Germinal center (tissue), 1 donor: ENCODE measurements at regions not wholly inside any gene's neighbourhood (a gene's known extent, or its start where the extent isn't known, plus 50 kb on each side); places are given as distances from the start of the nearest gene placed in this dataset.
"Not testable (repeated sequence)": the region's sequence is repeated elsewhere in the genome, so short reads cannot be mapped to it uniquely, and the experiment has no call there.

Experiments used
- DNase-seq: peaks from one replicate; pipeline ENCODE4 v3.0.0; 2012; ENCODE audit warnings: mixed read lengths, low spot score

DNA sequence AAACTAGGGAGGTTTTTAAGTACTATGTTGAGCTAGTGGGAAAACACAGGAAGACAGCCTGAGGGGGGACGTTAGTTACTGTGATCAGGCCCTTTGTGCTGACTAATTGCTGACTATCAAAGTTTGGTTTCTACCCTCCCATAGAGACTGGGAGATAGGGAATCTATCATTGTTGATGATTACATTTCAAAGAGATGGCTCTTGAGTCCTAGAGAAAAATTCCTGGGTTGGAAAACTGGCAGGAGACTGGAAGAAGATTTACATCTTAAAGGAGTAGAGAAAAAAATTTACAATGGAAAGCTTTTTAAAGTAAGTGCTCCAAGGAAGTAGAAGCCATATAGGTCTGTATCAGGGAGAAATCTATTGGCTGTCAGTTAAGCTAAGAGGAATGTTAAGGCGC lies 522.0 kb upstream of the KLHL1 start:
- no peak for DNase-seq

DNA sequence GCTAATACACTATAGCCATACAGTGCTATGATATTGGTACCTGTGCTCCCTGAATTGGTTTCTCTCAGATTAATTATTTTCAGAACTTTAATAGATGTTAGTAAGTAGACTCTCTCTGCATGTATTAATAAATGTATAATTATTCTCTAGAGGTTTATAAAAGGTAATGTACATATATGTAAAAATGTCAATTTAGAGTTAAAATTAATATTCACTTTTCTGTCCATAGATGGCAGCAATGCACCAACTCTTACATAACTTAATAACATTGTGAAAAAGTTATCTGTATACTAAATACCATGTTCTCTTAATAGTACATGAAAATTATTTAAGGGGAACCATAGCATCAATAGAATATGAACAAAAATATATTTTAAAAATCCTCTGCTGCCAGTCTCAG lies 515.0 kb upstream of the KLHL1 start:
- DNase-seq = no peak

DNA sequence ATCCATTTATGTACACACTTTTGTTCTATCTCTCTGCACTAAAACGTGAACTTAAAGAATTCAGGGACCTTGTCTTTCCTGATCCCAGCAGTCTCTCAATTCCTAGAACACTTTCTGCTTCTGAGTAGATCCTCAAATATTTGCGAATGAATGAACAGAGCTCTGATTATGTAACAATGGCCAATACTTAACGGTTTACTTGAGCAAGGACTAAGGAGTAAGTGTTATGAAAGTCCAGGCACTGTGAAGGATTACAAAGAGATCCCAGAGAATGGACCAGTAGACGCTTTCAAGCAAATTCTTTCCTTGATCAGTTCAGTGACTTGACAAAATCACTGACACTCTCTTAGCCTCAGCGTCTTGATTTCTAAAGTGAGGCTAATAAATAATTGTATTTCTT lies 514.5 kb upstream of the KLHL1 start:
- no peak for DNase-seq

DNA sequence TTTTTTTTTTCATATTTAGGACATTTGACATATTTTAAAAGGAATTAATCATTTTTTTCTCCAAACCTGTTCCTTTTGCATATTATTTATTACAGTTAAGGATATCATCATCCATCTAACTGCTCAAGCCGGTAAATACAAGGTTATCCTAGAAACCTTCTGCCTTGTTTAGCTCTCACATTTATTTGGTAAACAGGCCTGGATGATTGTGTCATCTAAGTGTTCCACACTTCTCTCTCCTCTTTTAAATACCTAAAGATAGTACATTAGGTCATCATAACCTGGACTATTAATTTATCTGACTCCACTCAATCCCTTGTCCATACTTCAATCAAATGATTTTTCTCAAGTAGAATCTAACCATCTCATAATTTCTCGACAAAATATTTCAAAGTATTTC lies 511.7 kb upstream of the KLHL1 start:
- DNase-seq = no peak

DNA sequence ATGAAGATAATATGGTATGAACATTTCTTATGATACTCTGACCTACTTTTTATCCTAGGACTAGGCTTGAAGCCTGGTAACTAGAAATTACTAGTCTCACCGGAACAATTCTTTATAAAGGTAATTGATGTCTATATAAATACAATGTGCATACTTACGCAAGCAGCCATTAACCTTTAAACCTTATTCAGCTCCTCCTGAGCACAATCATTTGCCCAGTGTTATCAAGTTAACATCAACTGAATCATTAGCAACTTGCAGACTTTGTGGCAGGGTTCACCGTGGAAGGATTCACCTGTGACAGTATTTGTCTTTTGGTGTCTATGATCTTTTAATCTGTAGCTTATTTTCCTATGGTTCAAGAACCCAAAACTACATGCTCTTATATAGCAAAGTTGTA lies 508.6 kb upstream of the KLHL1 start:
- DNase-seq = no peak

DNA sequence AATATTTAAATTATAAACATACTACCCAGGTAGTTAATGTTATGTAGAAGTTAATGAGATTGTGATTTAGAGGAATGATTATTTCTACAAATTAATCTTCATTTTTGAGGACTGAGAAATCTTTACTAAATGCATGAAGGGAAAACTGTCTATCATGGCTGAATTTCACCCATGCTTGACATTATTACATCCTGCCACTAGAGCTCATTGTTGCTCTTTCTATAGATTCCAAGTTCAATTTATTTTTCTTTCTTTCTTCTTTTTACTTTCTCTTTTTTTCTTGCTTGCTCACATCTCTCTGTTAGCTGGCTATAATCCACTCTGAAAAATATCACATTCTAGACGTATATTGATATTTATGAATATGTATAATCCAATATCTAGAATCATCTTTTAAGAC lies 505.0 kb upstream of the KLHL1 start:
- no peak for DNase-seq

GRCh38 chr13:70612881-70613280 lies 504.6 kb upstream of the KLHL1 start:
- DNase-seq = no peak

DNA sequence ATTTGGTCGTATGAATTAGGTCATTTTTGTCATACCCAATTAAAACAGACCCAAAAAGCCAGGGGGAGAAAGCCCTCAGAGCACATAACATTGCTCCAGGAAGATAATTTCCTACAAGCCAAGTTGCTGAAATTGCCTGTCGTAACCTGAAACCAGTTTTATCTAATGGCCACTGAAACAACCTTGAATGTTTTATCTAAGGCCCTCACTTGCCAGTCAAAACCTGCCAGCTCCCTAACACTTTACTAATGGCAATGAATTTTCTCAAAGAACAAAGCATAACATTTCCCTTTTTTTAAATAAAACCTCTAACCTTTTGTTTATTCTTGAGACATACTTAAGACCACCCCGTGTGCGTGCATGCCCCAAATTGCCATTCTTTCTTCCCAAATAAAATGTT lies 496.2 kb upstream of the KLHL1 start:
- no peak for DNase-seq

DNA sequence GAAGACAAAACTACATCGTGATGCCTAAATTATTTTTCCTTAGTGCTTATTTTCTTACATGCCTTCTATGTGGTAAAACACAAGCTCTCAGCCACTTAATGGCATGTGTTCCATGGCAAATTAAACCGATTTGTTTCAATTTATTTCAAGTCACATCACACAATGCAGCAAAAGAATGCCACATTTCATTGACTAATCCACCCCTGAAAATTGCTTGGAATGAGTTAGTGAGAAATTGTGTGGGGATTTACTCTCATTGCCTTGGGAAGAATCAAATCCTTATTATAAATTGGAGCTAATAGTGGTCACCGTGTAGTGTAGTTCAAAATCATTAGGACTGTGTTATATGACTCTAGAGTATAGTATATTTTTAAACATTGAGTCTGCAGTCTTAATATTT lies 485.5 kb upstream of the KLHL1 start:
- no peak for DNase-seq

DNA sequence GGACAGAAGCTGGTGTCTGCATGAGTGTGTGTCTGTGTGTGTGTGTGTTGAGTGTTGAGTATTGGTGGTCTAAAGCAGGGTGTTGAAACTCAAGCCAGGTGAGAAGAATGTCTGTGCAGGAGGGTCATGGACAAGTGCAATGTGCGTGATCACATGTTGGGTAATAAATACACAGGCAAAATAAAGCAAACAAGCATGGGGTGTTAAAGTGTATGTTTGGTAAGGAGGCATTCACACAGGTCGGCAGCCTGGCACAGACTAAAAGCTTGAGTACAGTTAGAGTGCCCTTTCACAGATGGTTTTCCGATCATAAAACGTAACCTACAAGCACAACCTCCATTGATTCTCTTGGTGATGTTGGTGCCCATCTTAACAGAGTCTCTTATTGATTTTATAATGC lies 476.9 kb upstream of the KLHL1 start:
- DNase-seq = no peak

DNA sequence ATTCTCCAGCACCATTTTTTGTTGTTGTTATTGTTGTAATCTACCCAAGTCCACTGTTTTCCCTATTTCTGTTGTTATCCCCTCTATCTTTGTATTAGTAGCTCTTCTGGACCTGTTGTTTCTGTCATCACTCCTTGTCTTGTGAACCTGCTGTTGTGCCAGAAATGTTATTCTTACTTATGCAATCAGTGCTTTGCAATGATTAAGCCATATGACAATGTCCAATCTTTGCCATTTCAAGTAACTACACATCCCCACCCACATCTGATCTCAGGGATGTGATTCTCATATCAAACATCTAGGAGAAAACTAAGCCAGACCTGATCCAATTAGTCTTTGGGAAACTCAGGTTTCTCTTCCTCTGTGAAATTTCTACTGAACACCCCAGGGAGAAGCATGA lies 472.6 kb upstream of the KLHL1 start:
- DNase-seq = no peak

DNA sequence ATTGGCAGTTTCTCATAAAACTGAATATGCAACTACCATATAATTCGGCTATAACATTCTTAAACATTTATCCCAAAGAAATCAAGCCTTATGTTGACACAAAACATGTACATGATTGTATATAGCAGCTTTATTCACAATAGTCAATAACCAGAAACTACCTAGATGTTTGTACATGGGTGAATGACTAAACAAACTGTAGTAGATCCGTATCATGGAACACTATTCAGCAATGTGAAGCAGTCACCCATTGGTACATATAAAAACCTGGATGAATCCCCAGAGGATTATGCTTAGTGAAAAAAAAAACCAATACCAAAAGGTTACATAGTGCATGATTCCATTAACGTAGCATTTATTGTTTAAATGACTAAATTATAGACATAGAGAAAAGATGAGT lies 471.7 kb upstream of the KLHL1 start:
- no peak for DNase-seq

- DNase-seq = no peak
Observed at GRCh38 chr13:70571221-70571620, 463.0 kb upstream of the KLHL1 start.

DNA sequence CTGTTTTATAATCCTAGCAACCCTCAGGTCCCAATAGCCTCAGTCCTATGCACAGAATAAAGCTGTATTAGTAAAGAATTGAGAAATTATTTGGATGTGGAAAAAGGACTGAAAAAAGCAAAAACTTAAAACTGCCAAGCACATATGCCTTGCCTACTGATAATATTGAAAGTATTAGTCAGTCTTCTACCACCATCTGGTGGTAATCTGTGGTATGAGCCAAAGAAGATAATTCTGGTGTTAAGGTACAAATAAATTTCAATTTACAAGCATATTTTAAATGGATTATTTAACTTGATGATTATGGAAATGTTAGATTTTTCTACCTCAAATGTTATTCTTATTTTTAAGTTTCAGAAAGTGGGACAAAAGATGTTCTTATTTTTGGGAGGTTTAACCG lies 460.3 kb upstream of the KLHL1 start:
- peak; percentile 1 for DNase-seq

DNA sequence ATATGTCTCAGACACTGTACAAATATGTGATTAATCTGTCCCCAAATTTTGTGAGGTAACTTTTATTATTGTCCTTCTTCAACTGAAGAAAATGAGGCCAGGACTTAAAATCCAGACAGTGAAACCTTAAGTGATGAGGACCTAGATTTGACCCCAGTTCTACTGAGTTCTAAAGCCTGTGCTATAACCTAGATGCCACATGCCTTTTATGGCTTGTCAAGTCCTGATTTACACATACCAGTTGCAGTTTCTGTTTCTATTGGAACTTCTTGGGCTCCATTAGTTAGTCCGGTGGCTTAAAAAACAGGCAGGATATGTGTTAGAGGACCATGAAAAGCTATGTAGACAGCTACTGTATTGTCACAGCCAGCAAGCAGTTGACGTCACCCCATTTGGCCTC lies 436.5 kb upstream of the KLHL1 start:
- no peak for DNase-seq

GRCh38 chr13:70541451-70541850 lies 433.2 kb upstream of the KLHL1 start:
- no peak for DNase-seq

DNA sequence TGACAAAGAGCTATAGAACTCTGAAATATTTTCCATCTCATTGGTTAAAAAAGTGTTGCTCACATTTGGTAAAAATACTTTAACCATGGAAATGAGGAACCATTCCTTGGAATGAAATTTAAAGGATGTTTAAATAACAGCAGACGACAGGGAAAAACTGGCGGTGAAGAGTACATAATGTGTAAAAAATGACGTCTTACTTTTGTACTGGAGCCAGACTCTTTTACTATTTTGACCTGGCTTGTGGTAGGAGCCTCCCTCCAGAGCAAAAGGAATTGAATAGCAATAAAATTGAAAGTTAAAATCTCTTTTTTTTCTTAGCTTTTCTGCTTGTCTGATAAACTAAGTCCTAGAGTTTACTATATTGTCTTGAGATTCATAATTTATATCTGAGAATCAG lies 426.2 kb upstream of the KLHL1 start:
- DNase-seq = no peak

GRCh38 chr13:70529652-70530051 lies 421.4 kb upstream of the KLHL1 start:
- DNase-seq = no peak

- DNase-seq = no peak
Observed at GRCh38 chr13:70527599-70527998, 419.3 kb upstream of the KLHL1 start.

DNA sequence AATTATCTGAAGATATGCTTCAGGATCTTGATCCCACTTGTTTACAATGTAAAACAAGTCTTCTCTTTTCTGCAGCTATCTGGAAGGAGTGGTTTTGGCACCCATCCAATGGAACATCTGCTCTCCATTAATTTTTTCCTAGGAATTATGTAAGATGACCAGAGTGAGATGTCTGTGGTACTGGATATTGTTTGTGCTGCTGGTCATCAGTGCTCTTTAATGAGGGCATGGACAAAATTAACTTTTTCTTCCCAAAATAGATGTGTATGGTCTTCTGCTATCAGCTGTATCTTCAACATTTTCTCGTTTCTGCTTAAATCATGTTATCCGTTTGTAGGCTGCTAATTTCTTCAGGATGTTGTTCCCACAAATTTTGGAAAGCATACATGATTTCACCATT lies 415.4 kb upstream of the KLHL1 start:
- no peak for DNase-seq

GRCh38 chr13:70520275-70521036 lies 412.2 kb upstream of the KLHL1 start:
- DNase-seq = no peak

DNA sequence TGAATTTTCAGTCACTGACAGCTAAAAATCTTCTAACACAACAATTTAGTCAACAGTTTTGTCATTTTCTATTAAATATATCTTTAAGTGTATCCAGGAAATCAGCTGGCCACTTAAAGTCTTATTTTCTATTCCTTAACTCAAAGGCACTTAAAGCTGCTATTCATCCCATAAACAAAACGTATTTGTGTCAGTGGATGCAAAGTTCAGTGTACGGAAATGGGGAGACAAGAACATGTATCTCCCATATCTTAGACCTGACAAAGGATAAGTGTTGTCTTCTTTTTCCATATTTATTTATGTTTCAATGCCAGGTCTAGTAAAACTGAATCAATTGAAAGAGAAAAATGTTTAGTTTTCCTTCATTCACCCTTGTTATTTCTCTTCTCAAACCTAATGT lies 409.8 kb upstream of the KLHL1 start:
- DNase-seq = no peak

DNA sequence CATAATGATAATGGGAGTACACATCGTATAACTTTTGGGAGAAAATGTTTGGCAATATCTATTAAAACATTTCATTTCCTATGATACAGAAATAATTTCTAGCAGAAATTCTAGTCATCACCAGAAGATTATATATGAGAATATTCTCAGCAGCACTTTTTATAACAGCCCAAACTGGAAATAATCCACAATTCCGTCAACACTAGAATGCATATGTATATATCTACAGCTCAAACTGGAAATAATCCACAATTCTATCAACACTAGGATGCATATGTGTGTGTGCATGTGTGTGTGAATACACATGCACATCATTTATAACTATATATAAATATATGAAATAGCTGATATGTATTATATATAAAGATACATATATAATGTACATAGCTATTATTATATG lies 408.0 kb upstream of the KLHL1 start:
- no peak for DNase-seq

- not testable (repeated sequence) for DNase-seq
Observed at GRCh38 chr13:70511861-70512417, 403.7 kb upstream of the KLHL1 start.
